HEK293 (cell line): ENCODE measurements at regions not wholly inside any gene's neighbourhood (a gene's known extent, or its start where the extent isn't known, plus 50 kb on each side); places are given as distances from the start of the nearest gene placed in this dataset.

Experiments used
- CTCF ChIA-PET: fragments of 350-600 bp; formaldehyde crosslinking; extraction: SDS; loops from one replicate; lab custom pipeline; 2021; ENCODE audit warnings: antibody characterized with exemption; lab: Yijun Ruan, JAX
- POLR2A ChIA-PET: fragments of 300-600 bp; formaldehyde crosslinking; extraction: SDS; loops from one replicate; lab custom pipeline; 2020; ENCODE audit warnings: antibody characterized with exemption, inconsistent platforms; lab: Yijun Ruan, JAX
- H3K27ac ChIP-seq: fragments of 200-500 bp; sonication (Bioruptor generic); 2 replicates; pipeline ENCODE4 v1.5.1; 2014; ENCODE audit warnings: low read depth, low read length, control low read depth, inconsistent platforms; ENCODE audit errors: extremely low read depth
- H3K36me3 ChIP-seq, 2 experiments: fragments of 200-500 bp in 1 of 2; sonication (Bioruptor generic) in 1 of 2; 1 replicate in 1 of 2; 2 replicates in 1 of 2; pipeline ENCODE4 v1.5.1; 2014 to 2017; ENCODE audit warnings: inconsistent platforms in 2 of 2, low read length in 2 of 2; ENCODE audit not compliant: control insufficient read depth in 2 of 2, insufficient read depth in 1 of 2
- H3K4me1 ChIP-seq: fragments of 200-500 bp; sonication (Bioruptor generic); 2 replicates; pipeline ENCODE4 v1.5.1; 2014; ENCODE audit warnings: mild to moderate bottlenecking, low read length, inconsistent platforms; ENCODE audit not compliant: control insufficient read depth, insufficient read depth
- H3K4me3 ChIP-seq: 2 replicates; pipeline ENCODE4 v1.5.1; 2011; ENCODE audit warnings: low read depth, mild to moderate bottlenecking, control low read depth, low read length, moderate library complexity
- H3K9me3 ChIP-seq: fragments of 200-500 bp; sonication (Bioruptor generic); 2 replicates; pipeline ENCODE4 v1.5.1; 2014; ENCODE audit warnings: low read depth, low read length, inconsistent platforms; ENCODE audit not compliant: control insufficient read depth, insufficient read depth
- ATF2 ChIP-seq: fragments of 450-650 bp; formaldehyde crosslinking; IDR thresholded peaks from 2 replicates; pipeline ENCODE4 v1.5.1; 2016; ENCODE audit warnings: missing biosample characterization, missing genetic modification characterization, low read depth
- KLF16 ChIP-seq: fragments of 450-650 bp; formaldehyde crosslinking; IDR thresholded peaks from 2 replicates; pipeline ENCODE4 v1.5.1; 2017; ENCODE audit warnings: missing biosample characterization, missing genetic modification characterization
- RBAK ChIP-seq: fragments of 450-650 bp; formaldehyde crosslinking; IDR thresholded peaks from 2 replicates; pipeline ENCODE4 v1.5.1; 2016; ENCODE audit warnings: missing biosample characterization, missing genetic modification characterization
- SALL2 ChIP-seq: fragments of 450-650 bp; formaldehyde crosslinking; IDR thresholded peaks from 2 replicates; pipeline ENCODE4 v1.5.0; 2017; ENCODE audit warnings: missing biosample characterization, mild to moderate bottlenecking, missing genetic modification characterization, borderline replicate concordance
- TRIM28 ChIP-seq: IDR thresholded peaks from 2 replicates; pipeline ENCODE4 v1.6.1; 2011; ENCODE audit warnings: low read length, control low read depth, borderline replicate concordance
- ZBTB6 ChIP-seq: fragments of 450-650 bp; formaldehyde crosslinking; IDR thresholded peaks from 2 replicates; pipeline ENCODE4 v1.5.1; 2017; ENCODE audit warnings: missing biosample characterization, missing genetic modification characterization
- ZNF175 ChIP-seq: fragments of 450-650 bp; formaldehyde crosslinking; IDR thresholded peaks from 2 replicates; pipeline ENCODE4 v1.5.1; 2016; ENCODE audit warnings: missing biosample characterization, missing genetic modification characterization
- ZNF324 ChIP-seq: fragments of 450-650 bp; formaldehyde crosslinking; IDR thresholded peaks from 2 replicates; pipeline ENCODE4 v1.5.1; 2016; ENCODE audit warnings: missing biosample characterization, missing genetic modification characterization
- ZNF473 ChIP-seq: fragments of 450-650 bp; formaldehyde crosslinking; IDR thresholded peaks from 2 replicates; pipeline ENCODE4 v1.5.1; 2017; ENCODE audit warnings: missing biosample characterization, missing genetic modification characterization
- ZNF521 ChIP-seq: fragments of 450-650 bp; formaldehyde crosslinking; IDR thresholded peaks from 2 replicates; pipeline ENCODE4 v1.5.1; 2017; ENCODE audit warnings: missing biosample characterization, mild to moderate bottlenecking, missing genetic modification characterization
- ZNF558 ChIP-seq: fragments of 450-650 bp; formaldehyde crosslinking; IDR thresholded peaks from 2 replicates; pipeline ENCODE4 v1.5.1; 2016; ENCODE audit warnings: missing biosample characterization, missing genetic modification characterization
- ZNF560 ChIP-seq: fragments of 450-650 bp; formaldehyde crosslinking; IDR thresholded peaks from 2 replicates; pipeline ENCODE4 v1.5.1; 2017; ENCODE audit warnings: missing biosample characterization, missing genetic modification characterization, borderline replicate concordance
- ZNF561 ChIP-seq: fragments of 450-650 bp; IDR thresholded peaks from 2 replicates; pipeline ENCODE4 v1.5.1; 2018; ENCODE audit warnings: missing biosample characterization, missing genetic modification characterization, borderline replicate concordance
- ZNF585B ChIP-seq: fragments of 450-650 bp; formaldehyde crosslinking; IDR thresholded peaks from 2 replicates; pipeline ENCODE4 v1.5.1; 2016; ENCODE audit warnings: missing biosample characterization, missing genetic modification characterization
- ZNF610 ChIP-seq: fragments of 450-650 bp; formaldehyde crosslinking; IDR thresholded peaks from 2 replicates; pipeline ENCODE4 v1.5.1; 2016; ENCODE audit warnings: missing biosample characterization, missing genetic modification characterization, borderline replicate concordance
- ZNF621 ChIP-seq: fragments of 450-650 bp; formaldehyde crosslinking; IDR thresholded peaks from 2 replicates; pipeline ENCODE4 v1.5.1; 2017; ENCODE audit warnings: missing biosample characterization, missing genetic modification characterization
- ZNF639 ChIP-seq: fragments of 450-650 bp; formaldehyde crosslinking; IDR thresholded peaks from 2 replicates; pipeline ENCODE4 v1.5.1; 2016; ENCODE audit warnings: missing biosample characterization, missing genetic modification characterization
- TF ChIP-seq, protein P1 (sequence below): fragments of 450-650 bp; formaldehyde crosslinking; conservative IDR thresholded peaks from 2 replicates; pipeline ENCODE4 v1.5.1; 2016; ENCODE audit warnings: low read depth, missing biosample characterization, missing genetic modification characterization
- TF ChIP-seq, protein P2 (sequence below): fragments of 450-650 bp; IDR thresholded peaks from 2 replicates; pipeline ENCODE4 v1.5.1; 2018; ENCODE audit warnings: missing biosample characterization, missing genetic modification characterization

DNA sequence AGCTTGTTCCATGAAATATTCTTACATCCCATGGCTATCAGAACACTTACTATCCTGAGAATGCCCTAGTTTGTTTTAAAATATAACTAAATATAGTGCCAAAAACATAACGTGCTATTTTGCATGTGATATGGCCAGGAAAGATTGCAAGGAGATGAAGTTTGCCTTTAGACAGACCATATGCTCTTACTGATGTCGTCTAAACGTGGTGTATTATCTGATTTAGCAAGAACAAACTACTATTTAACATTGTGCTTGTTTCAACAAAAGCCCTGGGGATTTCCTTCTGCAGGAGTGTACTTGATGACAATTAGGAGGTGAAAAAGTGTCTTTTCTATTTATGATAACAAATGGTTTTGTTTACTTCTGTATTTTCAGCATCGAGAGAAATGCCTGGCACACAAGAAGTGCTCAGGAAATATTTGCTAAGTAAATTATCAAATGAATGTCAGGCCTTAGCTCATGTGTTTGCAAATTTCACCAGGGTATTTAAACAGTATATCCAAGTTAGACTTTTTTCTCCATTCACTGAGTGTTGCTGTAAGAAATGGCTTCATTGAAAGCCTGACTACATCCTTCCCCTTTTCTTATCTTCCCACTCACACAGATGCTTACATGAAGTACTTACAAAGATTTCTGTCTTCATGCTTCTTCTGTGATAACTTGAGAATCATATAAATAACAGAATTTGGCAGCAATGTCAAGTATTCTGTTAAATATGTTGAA, 1033.6 kb downstream of the CDH8 start:
- no peaks in the 10 kb centered on the region for H3K4me1 ChIP-seq
- TF ChIP-seq ZNF610 (tag by site-specific recombination), result no peak
- no peak for TF ChIP-seq ZNF621 (tag by site-specific recombination)
- TF ChIP-seq SALL2 (tag by site-specific recombination), result no peak
- no peak for TF ChIP-seq ZNF639 (tag by site-specific recombination)
- no peak for TF ChIP-seq ZNF324 (tag by site-specific recombination)
- no peak for TF ChIP-seq ZNF473
- TF ChIP-seq ZBTB6 (tag by site-specific recombination), result no peak
- no peak for TF ChIP-seq ZNF561 (tag by site-specific recombination)
- no peak for TF ChIP-seq TRIM28
- TF ChIP-seq, protein P1, sequence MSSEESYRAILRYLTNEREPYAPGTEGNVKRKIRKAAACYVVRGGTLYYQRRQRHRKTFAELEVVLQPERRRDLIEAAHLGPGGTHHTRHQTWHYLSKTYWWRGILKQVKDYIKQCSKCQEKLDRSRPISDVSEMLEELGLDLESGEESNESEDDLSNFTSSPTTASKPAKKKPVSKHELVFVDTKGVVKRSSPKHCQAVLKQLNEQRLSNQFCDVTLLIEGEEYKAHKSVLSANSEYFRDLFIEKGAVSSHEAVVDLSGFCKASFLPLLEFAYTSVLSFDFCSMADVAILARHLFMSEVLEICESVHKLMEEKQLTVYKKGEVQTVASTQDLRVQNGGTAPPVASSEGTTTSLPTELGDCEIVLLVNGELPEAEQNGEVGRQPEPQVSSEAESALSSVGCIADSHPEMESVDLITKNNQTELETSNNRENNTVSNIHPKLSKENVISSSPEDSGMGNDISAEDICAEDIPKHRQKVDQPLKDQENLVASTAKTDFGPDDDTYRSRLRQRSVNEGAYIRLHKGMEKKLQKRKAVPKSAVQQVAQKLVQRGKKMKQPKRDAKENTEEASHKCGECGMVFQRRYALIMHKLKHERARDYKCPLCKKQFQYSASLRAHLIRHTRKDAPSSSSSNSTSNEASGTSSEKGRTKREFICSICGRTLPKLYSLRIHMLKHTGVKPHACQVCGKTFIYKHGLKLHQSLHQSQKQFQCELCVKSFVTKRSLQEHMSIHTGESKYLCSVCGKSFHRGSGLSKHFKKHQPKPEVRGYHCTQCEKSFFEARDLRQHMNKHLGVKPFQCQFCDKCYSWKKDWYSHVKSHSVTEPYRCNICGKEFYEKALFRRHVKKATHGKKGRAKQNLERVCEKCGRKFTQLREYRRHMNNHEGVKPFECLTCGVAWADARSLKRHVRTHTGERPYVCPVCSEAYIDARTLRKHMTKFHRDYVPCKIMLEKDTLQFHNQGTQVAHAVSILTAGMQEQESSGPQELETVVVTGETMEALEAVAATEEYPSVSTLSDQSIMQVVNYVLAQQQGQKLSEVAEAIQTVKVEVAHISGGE (tag by site-specific recombination), result no peak
- no peak for TF ChIP-seq ZNF175 (tag by site-specific recombination)
- no peak for TF ChIP-seq ZNF558
- TF ChIP-seq, protein P2, sequence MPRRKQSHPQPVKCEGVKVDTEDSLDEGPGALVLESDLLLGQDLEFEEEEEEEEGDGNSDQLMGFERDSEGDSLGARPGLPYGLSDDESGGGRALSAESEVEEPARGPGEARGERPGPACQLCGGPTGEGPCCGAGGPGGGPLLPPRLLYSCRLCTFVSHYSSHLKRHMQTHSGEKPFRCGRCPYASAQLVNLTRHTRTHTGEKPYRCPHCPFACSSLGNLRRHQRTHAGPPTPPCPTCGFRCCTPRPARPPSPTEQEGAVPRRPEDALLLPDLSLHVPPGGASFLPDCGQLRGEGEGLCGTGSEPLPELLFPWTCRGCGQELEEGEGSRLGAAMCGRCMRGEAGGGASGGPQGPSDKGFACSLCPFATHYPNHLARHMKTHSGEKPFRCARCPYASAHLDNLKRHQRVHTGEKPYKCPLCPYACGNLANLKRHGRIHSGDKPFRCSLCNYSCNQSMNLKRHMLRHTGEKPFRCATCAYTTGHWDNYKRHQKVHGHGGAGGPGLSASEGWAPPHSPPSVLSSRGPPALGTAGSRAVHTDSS (tag by site-specific recombination), result no peak
- no peak for TF ChIP-seq RBAK (tag by site-specific recombination)
- TF ChIP-seq ZNF560, result no peak
- no peak for TF ChIP-seq ATF2
- no peak for TF ChIP-seq ZNF585B (tag by site-specific recombination)
- no peak for TF ChIP-seq KLF16 (tag by site-specific recombination)
- TF ChIP-seq ZNF521, result no peak
- TF ChIP-seq, all 188 proteins: peak for 0
- CTCF ChIA-PET, result interaction anchor here (0.6 kb wide), 1 partner anchor 974 kb away, joined by 3 read pairs; no protein-coding TSS in a partner anchor
- Histone ChIP-seq H3K4me3 (no peak overlapping the region), H3K9me3 (no peaks in the 10 kb centered on the region), H3K36me3 (no peaks in the 10 kb centered on the region), H3K27ac (no peak overlapping the region)
- POLR2A ChIA-PET, result no interaction called here
